Fibroblast of peridontal ligament (primary cell): ENCODE measurements at regions not wholly inside any gene's neighbourhood (a gene's known extent, or its start where the extent isn't known, plus 50 kb on each side); places are given as distances from the start of the nearest gene placed in this dataset.

ENCODE experiments used
- DNase-seq: peaks from one replicate; pipeline ENCODE4 v3.0.0-alpha.2; 2010; ENCODE audit errors: extremely low read depth

DNA sequence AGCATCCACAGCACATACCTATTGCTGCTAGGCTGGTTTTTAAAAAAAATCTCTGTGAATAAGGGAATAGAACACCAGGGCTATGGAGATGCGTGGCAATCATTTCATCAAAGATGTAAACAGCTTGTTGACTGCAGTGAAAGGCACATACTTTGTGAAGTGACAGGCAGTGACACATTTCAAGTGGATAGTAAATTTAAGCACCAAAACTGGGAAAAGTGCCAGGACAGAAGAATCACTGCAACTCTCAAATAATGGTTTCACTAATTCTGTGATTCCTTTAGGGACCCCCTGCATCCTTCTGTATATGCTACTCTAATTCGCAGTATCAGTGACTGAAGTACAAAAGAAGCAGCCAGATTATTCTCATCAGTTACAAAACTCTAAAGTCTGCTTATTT, 145.2 kb upstream of the KLF14 start:
- DNase-seq = no peak

GRCh38 chr7:130880668-130881067, 146.7 kb upstream of the KLF14 start:
- no peak for DNase-seq

GRCh38 chr7:130881091-130881798, 147.2 kb upstream of the KLF14 start:
- DNase-seq = no peak

- no peak for DNase-seq
Observed at GRCh38 chr7:130881799-130882141, 147.8 kb upstream of the KLF14 start.

DNA sequence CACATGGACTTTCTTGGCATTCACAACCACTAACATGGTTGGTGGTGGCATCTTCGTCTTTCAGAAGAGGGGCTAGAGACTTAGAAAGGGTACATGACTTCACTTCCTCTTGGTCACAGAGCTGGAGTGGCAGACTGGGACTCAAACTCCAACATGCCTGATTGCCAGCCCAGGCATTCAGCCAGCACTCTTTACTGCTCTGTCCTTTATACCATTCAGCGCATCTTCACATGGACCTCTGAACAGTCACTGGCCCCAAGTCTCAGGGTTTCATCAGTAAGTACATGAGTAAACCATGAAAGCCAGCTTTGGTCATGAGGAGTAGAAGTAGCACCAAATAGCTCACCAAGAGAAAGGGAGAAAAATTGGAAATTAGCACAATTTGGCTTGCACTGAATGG, 148.4 kb upstream of the KLF14 start:
- DNase-seq = no peak

DNA sequence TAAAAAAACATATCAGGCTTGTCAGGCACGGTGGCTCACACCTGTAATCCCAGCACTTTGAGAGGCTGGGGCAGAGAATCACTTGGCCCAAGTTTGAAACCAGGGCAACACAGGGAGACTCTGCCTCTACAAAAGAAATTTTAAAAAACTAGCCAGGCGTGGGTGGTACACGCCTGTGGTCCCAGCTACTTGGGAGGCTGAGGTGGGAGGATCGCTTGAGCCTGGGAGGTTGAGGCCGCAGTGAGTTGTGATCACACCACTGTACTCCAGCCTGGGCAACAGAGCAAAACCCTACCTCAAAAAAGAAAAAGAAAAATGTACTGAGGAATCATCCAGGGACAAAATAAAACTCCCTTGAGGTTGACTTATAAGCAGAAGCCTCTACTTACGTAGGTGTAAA, 149.9 kb upstream of the KLF14 start:
- DNase-seq = no peak

- DNase-seq = peak; percentile 75
Observed at GRCh38 chr7:130884437-130885417, 150.7 kb upstream of the KLF14 start.

DNA sequence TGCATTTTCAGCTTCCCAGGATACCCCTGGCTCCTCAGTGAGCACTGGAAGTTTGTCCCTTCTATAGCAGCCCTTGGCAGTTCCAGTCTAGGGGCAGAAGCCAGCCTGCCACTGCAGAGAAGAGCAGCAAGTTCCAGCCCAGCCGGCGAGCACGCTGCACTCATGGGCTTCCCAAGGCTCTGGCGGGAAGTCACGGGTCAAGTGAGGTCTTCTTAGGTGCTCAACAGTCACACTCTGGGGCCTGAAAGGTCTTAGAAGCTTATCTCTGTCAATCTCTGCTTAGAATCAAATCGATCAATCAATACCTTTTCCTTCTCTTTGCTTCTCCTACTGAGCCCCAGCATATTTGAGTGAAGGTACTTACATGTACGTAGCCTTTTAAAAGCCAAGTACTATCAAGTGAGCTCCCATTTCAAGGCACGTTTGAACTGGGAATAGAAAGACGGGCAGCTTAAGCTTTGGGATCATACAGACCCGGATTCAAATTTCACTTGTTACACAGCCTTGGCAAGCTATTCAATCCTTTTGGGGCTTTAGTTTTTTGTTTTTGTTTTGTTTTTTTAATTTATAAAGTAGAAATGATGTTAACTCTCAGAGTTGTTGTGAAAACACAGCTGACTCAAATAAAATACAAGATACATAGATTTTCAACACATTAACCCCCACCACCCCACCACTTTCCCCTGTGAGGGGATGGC, 152.6 kb upstream of the KLF14 start:
- DNase-seq = no peak

DNA sequence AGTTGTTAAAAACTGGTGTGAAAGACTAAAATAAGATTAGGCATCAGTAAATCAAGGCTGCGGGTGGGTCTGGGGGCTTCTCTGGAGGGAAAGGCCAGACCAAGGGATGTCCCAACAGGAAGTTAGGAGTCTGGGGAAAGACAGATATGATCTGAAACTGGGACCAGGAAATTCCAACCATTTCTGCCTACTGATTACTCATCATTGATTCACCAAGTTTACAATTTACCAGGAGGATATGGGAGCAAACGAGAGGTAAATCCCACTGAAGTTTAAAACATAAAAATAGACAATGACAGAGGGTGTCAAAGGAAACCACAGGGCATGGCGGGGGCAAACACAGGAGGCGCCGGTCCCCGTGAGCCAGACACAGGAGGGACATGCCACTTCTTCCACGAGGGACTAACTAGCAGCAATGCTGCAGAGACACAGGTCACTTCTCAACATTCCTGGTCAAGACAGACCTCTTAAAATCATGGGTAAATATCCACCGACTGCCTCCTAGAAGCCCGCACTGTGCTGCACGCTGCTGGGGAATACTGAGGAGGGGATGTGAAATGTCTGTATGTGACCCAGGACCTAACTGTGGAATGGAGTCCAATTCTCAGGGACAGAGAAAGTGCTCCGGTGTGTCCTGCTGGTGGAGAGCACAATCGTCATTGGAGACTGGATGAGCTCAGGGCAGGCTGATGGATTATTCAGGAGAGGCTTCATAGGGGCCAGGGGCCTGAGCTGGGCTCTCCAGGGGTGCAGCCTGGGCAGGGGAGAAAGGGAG, 153.4 kb upstream of the KLF14 start:
- DNase-seq = peak; percentile 69

GRCh38 chr7:130887957-130888371, 154.0 kb upstream of the KLF14 start:
- DNase-seq = no peak

GRCh38 chr7:130888468-130888867, 154.5 kb upstream of the KLF14 start:
- no peak for DNase-seq

- DNase-seq = peak; percentile 83
Observed at GRCh38 chr7:130890176-130891020, 156.4 kb upstream of the KLF14 start.

DNA sequence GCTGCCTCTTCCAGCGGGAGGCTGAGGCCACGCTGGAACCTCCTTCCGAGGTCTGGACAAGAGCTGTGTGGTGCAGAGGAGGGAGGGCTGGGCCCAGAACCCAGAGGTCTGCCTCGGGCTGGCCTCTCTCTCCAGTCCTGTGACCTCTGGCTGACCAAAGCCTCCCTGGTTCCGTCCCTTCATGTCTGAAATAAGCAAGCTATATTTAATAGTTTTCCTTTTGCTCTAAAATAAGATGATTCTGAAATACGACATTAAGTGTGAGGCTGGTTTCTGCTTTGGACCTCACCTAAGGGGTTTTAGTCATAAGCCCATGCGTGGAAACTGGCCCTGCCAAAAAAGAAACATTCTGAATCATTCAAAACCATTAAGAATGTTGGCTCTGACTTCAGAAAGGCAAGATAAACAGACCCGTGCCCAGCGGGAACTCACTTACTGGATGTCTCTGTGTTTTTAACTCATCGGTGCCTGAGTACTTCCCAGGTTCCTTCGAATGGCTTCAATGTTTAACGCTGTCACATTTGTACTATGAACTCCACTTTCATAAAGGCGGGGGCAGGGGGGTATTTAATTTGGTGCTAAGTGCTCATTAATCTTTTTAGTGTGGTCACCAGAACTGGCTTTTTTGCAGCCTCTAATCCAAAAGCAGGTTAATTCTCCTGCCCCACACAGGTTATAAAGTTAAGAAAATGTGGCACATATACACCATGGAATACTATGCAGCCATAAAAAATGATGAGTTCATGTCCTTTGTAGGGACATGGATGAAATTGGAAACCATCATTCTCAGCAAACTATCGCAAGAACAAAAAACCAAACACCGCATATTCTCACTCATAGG, 157.5 kb upstream of the KLF14 start:
- DNase-seq = peak; percentile 98

GRCh38 chr7:130893441-130893894, 159.5 kb upstream of the KLF14 start:
- peak; percentile 82 for DNase-seq

DNA sequence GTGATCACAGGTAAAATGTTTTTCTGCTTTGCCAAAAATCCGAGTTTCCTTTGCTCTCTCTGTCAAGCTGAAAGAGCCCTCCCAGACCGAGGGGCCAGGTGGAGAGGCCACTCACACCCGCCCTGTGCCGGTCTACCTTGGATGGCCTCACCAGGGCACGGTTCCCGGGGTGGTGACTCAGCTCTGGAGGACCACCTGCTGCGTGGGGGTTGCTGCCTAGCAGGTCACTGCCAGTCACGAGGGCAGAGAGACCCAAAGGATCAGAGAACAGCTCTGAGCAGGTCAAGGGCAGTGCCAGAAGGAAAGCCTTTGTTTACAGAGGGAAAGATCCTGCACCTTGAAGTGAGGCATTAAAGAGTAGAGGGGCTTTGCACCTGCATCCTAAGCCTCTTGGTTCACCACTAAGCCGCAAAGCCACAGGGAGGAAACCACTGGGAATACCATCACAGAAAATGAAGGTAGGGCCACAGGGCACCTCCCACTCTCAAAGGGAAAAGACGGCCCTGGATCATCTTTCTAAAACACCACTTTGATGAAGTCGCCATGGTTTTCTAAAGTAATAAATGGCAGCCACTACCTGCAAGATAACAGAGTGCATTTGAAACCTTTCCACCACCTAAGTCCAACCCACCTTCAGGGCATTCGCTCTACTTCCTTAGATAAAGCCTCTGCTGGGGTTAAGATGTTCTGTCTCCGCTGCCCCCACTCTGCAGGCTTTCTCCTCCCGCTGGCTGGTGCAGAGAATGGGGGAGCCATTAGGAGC, 160.3 kb upstream of the KLF14 start:
- no peak for DNase-seq

DNA sequence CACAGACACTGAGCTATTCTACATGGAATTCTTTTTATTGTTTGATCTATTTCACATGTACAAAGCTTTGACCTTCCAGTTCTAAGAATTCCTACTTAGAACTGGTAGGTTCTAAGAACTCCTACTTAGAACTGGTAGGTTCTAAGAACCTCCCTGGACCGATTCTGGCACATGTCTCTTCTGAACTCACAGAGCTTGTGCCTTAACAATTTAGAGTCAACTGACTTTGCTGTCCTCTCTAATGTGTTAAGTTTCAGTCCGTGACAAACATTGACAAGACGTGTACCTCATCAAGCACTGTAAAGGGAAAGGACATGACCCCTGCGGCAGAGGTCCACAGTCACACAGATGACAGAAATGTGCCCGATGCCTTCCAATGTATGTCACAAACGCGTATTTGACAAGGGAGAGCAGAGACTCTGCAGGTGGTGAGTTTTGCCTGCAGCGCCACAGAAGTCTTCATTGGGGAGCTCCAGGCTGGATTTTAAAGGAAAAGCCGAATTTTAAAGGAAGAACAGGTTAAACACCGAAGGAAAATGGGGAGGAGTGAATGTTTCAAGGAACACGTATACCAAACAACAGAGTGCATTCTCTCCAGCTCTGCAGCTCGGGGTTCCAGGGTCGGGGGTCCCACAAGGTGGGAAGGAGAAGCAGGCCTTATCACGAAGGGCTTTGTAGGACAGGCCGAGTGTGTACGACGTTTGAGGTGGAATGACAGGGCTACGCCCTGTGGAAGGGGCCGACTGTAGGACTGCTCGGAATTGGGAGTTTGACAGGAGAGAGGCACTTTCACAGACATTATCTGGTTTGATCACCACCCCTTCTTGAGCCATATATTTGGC, 161.1 kb upstream of the KLF14 start:
- DNase-seq = no peak

DNA sequence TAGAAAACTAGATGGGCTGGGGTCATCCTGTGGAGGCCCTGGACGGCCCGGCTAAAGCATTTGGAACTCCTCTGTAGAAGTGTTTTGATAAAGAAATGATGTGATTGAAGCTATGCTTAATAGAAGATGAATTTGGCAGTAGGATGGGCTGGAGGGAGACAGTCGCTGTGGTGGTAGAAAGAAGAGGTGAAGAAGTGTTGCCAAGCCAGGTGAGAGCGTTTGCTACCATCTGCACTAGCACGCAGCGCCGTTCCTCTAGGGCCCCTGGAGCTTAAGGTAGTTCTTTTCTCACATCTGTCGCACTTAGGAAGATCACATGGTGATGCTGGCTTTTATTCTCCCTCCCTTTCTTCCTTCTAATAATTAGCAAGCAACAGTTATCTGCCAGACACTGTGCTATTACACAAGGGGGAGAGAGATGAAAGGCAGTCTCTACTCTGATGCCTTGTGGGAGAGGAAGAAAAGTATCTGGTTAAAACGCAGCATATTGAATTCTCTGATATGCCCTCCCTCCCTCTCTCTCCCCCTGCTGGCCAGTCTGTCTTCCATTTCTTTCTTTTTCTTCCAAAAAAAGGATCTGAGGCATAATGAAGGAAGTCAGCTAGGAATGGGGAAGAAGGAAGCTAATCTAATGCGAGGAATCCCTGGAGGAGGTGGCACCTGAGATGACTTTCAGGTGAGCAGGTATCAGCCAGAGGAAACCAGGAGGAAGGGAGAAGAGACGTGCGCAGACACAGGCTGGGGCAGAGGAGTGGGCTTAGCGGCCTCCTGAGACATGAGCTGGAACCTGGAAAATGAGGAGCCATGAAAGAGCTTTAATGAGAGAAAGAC, 162.3 kb upstream of the KLF14 start:
- DNase-seq = no peak
